GM11168 (cell line): ENCODE measurements at regions not wholly inside any gene's neighbourhood (a gene's known extent, or its start where the extent isn't known, plus 50 kb on each side); places are given as distances from the start of the nearest gene placed in this dataset.

Experiments used
- in situ Hi-C: fragments of 300-500 bp; cut with MboI; formaldehyde crosslinking; loops from one replicate; pipeline ENCODE4 v1.12.0; 2022; ENCODE audit warnings: low sequenced_read_pairs; ENCODE audit not compliant: unreplicated experiment

GRCh38 chr4:89463341-89463740 is 155.7 kb upstream of the GPRIN3 start:
- in situ Hi-C loops = no loop called here

GRCh38 chr4:89447543-89447942 is 139.9 kb upstream of the GPRIN3 start:
- in situ Hi-C loops = no loop called here

GRCh38 chr4:89446193-89446592 is 138.6 kb upstream of the GPRIN3 start:
- in situ Hi-C loops = no loop called here

- in situ Hi-C loops = no loop called here
Measured at GRCh38 chr4:89439533-89439932, 131.9 kb upstream of the GPRIN3 start.

- in situ Hi-C loops = no loop called here
Measured at GRCh38 chr4:89438102-89438831, 130.7 kb upstream of the GPRIN3 start.

GRCh38 chr4:89434364-89434988 is 126.9 kb upstream of the GPRIN3 start:
- in situ Hi-C loops = no loop called here

GRCh38 chr4:89427782-89428181 is 120.2 kb upstream of the GPRIN3 start:
- in situ Hi-C loops = no loop called here

GRCh38 chr4:89425023-89425422 is 117.4 kb upstream of the GPRIN3 start:
- in situ Hi-C loops = no loop called here

GRCh38 chr4:89422441-89422990 is 114.9 kb upstream of the GPRIN3 start:
- in situ Hi-C loops = no loop called here

- in situ Hi-C loops = no loop called here
Measured at GRCh38 chr4:89420507-89420906, 112.9 kb upstream of the GPRIN3 start.

GRCh38 chr4:89419111-89419695 is 111.6 kb upstream of the GPRIN3 start:
- in situ Hi-C loops = no loop called here

- in situ Hi-C loops = no loop called here
Measured at GRCh38 chr4:89416960-89417359, 109.4 kb upstream of the GPRIN3 start.

GRCh38 chr4:89413518-89413917 is 105.9 kb upstream of the GPRIN3 start:
- in situ Hi-C loops = no loop called here

GRCh38 chr4:89411539-89412309 is 104.1 kb upstream of the GPRIN3 start:
- in situ Hi-C loops = no loop called here

GRCh38 chr4:89410687-89411086 is 103.1 kb upstream of the GPRIN3 start:
- in situ Hi-C loops = no loop called here

GRCh38 chr4:89404530-89404929 is 96.9 kb upstream of the GPRIN3 start:
- in situ Hi-C loops = no loop called here

- in situ Hi-C loops = no loop called here
Measured at GRCh38 chr4:89403826-89404225, 96.2 kb upstream of the GPRIN3 start.

GRCh38 chr4:89400287-89401035 is 92.9 kb upstream of the GPRIN3 start:
- in situ Hi-C loops = no loop called here

GRCh38 chr4:89398644-89399043 is 91.0 kb upstream of the GPRIN3 start:
- in situ Hi-C loops = no loop called here

- in situ Hi-C loops = no loop called here
Measured at GRCh38 chr4:89398146-89398545, 90.5 kb upstream of the GPRIN3 start.
